Middle frontal gyrus (tissue), 1 donor: ENCODE measurements at regions not wholly inside any gene's neighbourhood (a gene's known extent, or its start where the extent isn't known, plus 50 kb on each side); places are given as distances from the start of the nearest gene placed in this dataset.

Source experiments
- DNase-seq: peaks from one replicate; pipeline ENCODE4 v3.0.0-alpha.2; 2015; ENCODE audit warnings: low spot score; ENCODE audit errors: extremely low spot score

DNA sequence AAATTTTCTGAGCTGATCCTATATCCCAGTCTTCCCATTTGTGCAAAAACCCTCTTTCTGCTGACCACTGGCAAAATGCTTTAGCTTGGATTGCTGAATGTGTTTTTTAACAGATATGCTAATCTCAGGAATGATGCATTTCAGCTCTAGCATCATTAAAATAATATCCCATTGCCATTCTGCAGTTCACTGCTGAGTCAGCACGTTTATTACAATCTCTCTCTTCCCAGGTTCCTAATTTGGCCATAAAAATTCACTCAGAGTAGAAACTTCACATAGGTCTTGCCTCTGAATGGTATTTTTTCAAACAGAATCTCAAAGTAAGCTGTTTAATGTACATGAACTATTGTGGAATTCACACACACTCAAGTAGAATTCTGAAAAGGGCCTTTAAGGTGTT is 509.6 kb upstream of the SUCLG2 start:
- no peak for DNase-seq

DNA sequence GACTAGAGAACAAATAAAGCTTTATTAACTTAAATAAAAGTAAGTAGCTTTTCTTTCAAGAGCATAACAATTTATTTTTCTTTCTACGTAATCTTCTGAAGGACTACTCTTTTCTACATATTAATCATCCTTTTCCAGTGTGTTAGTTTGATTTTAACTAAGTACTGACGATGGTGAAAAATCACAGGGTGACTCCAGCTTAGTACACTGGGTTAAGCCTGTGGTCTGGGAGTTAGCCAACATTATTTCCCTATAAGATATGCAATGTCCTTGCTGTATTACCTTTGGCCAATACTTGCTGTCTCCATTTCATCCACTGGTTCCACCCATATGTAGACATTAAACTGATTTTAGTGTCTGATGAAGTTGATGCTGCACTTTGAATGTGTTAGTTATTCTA is 508.6 kb upstream of the SUCLG2 start:
- no peak for DNase-seq

GRCh38 chr3:68162644-68163043 is 508.2 kb upstream of the SUCLG2 start:
- DNase-seq: no peak

DNA sequence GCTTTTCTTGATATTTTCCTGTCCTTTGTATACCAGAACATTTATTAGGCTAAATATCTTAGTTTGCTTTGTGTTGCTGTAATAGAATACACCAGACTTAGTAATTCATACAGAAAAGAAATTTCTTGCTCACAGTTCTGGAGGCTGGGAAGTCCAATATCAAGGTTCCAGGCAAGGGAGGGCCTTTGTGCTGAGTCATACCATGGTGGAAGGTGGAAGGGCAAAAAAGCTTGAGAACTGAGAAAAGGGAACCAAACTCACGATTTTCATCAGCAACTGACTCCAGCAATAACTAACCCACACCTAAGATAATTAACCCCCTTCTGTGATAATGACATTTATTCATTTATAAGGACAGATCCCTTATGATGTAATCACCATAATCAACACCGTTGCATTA is 496.9 kb upstream of the SUCLG2 start:
- DNase-seq: no peak

DNA sequence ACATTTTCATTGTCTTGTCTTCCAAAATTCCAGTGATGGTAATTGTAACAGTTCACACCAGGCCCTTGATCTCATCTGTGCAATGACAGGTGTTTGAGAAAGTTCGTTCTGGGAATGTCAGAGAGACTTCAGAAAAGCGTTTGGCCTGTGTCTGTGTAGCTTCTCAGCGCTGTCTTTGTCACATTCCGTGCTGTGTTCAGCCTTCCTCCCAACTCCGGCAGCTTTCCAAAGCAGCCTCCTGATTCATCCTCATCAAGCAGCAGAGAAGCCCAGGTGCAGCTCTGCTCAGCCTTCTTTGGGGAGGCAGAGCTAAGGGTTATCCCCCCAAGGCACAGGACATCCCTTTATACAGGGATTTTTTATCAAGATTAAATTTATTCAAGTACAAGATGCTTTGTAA is 494.0 kb upstream of the SUCLG2 start:
- DNase-seq: no peak

DNA sequence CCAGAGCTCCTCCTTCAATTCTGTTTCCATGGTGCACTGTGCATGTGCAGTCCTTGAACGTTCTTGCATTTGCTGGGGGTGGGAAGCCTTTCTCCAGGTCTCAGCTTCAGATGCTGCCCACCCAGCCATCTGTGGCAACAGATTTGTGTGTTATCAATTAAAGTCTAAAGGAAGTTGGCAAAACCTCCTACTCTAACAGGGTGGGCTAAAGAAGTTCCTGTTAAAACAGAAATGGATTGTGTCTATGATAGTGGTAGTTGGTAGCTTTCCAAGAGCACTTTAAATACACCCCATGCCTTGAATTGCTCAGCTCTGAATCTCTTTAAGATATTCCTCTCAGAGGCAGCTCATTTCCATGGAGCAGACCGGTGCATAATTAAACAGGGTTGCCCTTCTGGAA is 488.0 kb upstream of the SUCLG2 start:
- DNase-seq: peak; percentile 63

GRCh38 chr3:68139897-68140296 is 485.5 kb upstream of the SUCLG2 start:
- no peak for DNase-seq

- DNase-seq: no peak
Observed at GRCh38 chr3:68136411-68136810, 482.0 kb upstream of the SUCLG2 start.

DNA sequence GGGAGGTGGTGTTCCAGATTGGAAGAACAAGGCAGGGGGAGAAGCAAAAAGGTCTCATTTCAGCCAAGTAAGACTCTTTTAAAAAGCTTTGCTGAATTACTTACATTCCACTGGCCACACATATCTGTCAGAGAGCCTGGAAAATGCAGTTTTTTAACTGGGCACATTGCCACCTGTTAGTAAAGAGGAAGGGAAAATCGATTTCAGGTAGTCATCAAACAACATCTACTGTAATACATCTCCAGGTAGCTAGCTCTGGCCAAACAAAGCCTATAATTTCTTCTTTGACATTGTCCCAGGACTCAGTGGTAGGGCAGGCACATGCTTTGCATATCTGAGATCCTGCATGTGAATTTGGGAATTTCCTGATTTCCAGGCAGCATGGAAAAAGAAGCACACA is 480.7 kb upstream of the SUCLG2 start:
- DNase-seq: no peak

GRCh38 chr3:68129065-68129464 is 474.7 kb upstream of the SUCLG2 start:
- DNase-seq: no peak

- no peak for DNase-seq
Observed at GRCh38 chr3:68123231-68123630, 468.8 kb upstream of the SUCLG2 start.

GRCh38 chr3:68121287-68121686 is 466.9 kb upstream of the SUCLG2 start:
- DNase-seq: peak; percentile 20

- no peak for DNase-seq
Observed at GRCh38 chr3:68116580-68116979, 462.2 kb upstream of the SUCLG2 start.

DNA sequence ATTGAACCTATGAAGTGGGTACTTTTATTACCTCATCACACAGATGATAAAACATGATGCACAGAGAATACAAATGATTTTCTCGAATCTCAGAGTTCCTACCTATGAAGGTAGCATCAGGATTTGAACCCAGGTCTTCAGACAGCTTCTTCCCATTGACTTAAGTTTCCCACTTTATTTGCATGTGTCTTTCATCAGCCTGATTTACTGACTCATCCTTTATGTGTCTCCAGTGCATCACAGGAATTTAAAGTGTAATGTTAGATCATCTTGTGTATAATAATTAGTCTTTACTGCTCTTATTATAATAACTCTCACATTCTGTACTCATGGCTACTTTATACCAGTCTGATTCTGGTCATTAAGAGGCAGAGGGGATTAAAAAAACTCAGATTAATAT is 449.4 kb upstream of the SUCLG2 start:
- no peak for DNase-seq

DNA sequence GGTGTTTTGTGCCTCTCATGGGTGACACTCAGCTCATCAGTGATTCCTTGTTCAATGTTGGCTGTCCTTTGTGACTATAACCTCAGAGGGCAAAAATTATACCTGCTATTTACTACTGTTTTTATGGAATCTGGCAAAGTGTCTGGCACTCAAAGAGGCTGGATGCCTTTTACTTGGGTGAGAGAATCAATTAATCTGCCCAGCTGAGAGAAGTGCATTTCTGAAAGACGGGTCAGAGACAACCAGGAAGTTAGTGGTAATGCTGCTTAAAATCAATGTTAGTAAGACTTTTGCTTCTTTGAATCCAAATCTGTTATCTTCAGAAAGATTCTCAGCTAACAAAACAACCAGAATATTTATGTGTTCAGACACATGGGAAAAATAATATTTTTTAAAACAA is 436.2 kb upstream of the SUCLG2 start:
- no peak for DNase-seq

DNA sequence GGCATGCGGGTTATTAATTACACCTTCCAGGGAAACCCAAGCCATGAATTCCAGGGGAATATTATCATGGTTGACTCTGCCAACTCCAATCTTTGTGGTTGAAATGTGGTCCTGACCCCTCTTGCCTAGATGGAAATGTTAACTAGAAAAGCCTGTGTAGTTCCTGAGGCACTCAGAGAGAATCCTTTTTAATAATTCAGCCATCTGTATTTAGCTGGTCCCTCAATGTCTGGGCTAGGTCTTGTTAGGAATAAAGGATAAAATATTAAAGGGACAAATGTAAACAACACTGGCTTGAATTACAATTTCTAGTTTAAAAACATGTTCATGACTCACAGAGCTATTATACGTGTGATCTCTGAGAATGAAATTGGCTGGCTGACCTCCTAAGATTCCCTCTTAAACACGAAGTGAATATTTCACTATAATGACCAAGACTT is 435.2 kb upstream of the SUCLG2 start:
- no peak for DNase-seq

DNA sequence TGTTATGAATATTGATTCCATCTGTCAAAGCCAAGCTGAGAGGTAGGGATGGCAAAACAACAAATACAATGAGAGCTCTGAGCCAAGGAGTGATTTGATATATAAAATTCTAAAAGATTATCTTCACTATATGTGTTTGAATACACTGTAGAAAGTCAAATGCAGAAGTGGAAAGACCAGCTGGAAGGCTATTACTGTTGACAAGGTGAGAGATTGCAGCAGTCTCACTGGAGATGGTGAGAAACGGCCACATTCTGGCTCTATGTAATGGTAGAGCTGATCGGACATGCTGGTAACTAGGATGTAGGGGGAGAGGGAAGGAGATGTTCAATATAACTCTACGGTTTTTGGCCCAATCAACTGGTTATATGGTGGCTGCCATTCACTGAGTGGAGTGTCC is 434.2 kb upstream of the SUCLG2 start:
- DNase-seq: no peak

- DNase-seq: no peak
Observed at GRCh38 chr3:68088216-68088615, 433.8 kb upstream of the SUCLG2 start.

DNA sequence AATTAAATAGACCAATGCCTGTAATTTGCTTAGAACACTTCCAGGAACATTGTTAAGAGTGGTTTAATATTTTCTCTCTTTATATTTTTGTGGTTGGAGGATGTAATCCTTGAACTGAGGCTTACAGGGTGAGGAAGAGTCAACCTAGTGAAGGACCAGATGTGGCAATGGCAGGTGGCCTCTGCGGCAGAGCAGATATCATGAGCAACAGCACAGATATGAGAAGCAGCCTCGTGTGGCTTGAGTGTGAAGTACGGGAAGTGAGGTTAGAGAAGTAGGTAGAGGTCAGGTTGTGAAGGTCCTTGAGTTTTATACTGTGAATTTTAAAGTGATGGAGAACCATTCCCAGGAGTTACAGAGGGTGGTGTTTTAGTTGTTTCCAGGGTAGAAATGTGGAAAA is 417.6 kb upstream of the SUCLG2 start:
- no peak for DNase-seq

- no peak for DNase-seq
Observed at GRCh38 chr3:68070186-68070585, 415.8 kb upstream of the SUCLG2 start.

- no peak for DNase-seq
Observed at GRCh38 chr3:68067314-68067713, 412.9 kb upstream of the SUCLG2 start.

- DNase-seq: no peak
Observed at GRCh38 chr3:68062926-68063325, 408.5 kb upstream of the SUCLG2 start.

GRCh38 chr3:68060910-68061309 is 406.5 kb upstream of the SUCLG2 start:
- no peak for DNase-seq

DNA sequence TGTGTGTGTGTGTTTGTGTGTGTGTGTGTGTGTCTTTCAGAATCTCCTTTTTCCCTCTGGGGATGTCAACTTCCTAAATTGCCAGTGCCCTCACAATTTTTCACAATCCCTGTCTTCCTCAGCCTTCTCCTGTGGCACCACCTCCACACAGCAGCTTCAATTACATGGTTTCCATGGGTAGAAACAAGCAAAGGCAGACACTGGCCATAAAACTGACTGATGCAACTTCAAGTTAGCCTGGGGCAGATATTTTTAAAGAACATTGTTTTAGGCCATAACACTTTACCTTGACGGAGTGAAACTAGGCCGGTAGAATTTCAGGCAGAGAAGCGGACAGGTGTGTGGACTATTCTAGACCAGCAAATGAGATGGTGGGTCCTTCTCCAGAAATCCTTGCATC is 405.8 kb upstream of the SUCLG2 start:
- no peak for DNase-seq
